SK-N-SH treated with all-trans-retinoic acid at 6 μM for 48 hours (cell line): ENCODE measurements at regions not wholly inside any gene's neighbourhood (a gene's known extent, or its start where the extent isn't known, plus 50 kb on each side); places are given as distances from the start of the nearest gene placed in this dataset.

Experiments used
- ARNTL ChIP-seq: fragments of 450-650 bp; formaldehyde crosslinking; IDR thresholded peaks from 2 replicates; pipeline ENCODE4 v1.5.0; 2020; ENCODE audit warnings: low read depth, mild to moderate bottlenecking, moderate library complexity, borderline replicate concordance
- BACH2 ChIP-seq: fragments of 250-450 bp; sonication (Bioruptor Pico); IDR thresholded peaks from 2 replicates; pipeline ENCODE4 v1.9.0; 2021; ENCODE audit warnings: mild to moderate bottlenecking, borderline replicate concordance
- CSDC2 ChIP-seq: fragments of 250-450 bp; sonication (Bioruptor Pico); IDR thresholded peaks from 2 replicates; pipeline ENCODE4 v1.5.0; 2020; ENCODE audit warnings: mild to moderate bottlenecking, moderate library complexity
- ESRRG ChIP-seq: fragments of 250-450 bp; sonication (Bioruptor Pico); IDR thresholded peaks from 2 replicates; pipeline ENCODE4 v1.6.1; 2021; ENCODE audit warnings: mild to moderate bottlenecking
- GLIS3 ChIP-seq: fragments of 250-450 bp; sonication (Bioruptor Pico); IDR thresholded peaks from 2 replicates; pipeline ENCODE4 v1.5.0; 2020; ENCODE audit warnings: mild to moderate bottlenecking, moderate library complexity
- TOX ChIP-seq: fragments of 250-450 bp; sonication (Bioruptor Pico); IDR thresholded peaks from 2 replicates; pipeline ENCODE4 v1.8.0; 2021; ENCODE audit warnings: mild to moderate bottlenecking, moderate library complexity, borderline replicate concordance
- ZFP3 ChIP-seq: fragments of 250-450 bp; sonication (Bioruptor Pico); IDR thresholded peaks from 2 replicates; pipeline ENCODE4 v1.5.0; 2020; ENCODE audit warnings: mild to moderate bottlenecking, moderate library complexity
- ZFP30 ChIP-seq: fragments of 450-650 bp; formaldehyde crosslinking; IDR thresholded peaks from 2 replicates; pipeline ENCODE4 v1.5.0; 2022; ENCODE audit warnings: mild to moderate bottlenecking, moderate library complexity
- ZNF70 ChIP-seq: fragments of 450-650 bp; formaldehyde crosslinking; IDR thresholded peaks from 2 replicates; pipeline ENCODE4 v1.5.0; 2020; ENCODE audit warnings: mild to moderate bottlenecking, moderate library complexity
- TF ChIP-seq, protein P1 (sequence below): fragments of 250-450 bp; sonication (Bioruptor Pico); IDR thresholded peaks from 2 replicates; pipeline ENCODE4 v1.8.0; 2020; ENCODE audit warnings: mild to moderate bottlenecking, moderate library complexity, borderline replicate concordance

DNA sequence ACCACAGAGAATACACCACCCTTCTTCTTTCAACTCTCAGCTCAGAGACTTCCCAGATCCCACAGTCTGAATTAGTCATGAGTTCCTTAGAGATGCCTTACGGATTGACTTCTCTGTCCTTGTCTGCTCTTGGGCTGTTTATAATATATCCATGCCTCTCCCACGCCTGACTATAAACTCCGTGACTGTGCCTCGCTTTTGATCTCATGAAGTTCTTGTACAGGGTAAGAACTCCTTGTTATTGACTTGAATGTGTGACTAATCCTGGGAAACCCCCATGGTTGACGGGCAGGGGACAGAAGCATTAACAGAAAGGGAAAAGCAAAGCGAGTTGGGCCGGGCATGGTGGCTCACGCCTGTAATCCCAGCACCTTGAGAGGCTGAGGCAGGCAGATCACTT, 62.4 kb upstream of the POU2AF1 start:
- TF ChIP-seq ZNF70 = no peak
- no peak for TF ChIP-seq CSDC2
- TF ChIP-seq, protein P1, sequence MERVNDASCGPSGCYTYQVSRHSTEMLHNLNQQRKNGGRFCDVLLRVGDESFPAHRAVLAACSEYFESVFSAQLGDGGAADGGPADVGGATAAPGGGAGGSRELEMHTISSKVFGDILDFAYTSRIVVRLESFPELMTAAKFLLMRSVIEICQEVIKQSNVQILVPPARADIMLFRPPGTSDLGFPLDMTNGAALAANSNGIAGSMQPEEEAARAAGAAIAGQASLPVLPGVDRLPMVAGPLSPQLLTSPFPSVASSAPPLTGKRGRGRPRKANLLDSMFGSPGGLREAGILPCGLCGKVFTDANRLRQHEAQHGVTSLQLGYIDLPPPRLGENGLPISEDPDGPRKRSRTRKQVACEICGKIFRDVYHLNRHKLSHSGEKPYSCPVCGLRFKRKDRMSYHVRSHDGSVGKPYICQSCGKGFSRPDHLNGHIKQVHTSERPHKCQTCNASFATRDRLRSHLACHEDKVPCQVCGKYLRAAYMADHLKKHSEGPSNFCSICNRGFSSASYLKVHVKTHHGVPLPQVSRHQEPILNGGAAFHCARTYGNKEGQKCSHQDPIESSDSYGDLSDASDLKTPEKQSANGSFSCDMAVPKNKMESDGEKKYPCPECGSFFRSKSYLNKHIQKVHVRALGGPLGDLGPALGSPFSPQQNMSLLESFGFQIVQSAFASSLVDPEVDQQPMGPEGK (CRISPR knock-in tag) = no peak
- TF ChIP-seq BACH2 (CRISPR knock-in tag) = no peak
- no peak for TF ChIP-seq GLIS3 (CRISPR knock-in tag)
- no peak for TF ChIP-seq TOX (CRISPR knock-in tag)
- no peak for TF ChIP-seq ESRRG (CRISPR knock-in tag)
- no peak for TF ChIP-seq ZFP3 (CRISPR knock-in tag)
- TF ChIP-seq ARNTL = no peak
- no peak for TF ChIP-seq ZFP30 (CRISPR knock-in tag)
